HG02759 (cell line): ENCODE measurements at regions not wholly inside any gene's neighbourhood (a gene's known extent, or its start where the extent isn't known, plus 50 kb on each side); places are given as distances from the start of the nearest gene placed in this dataset.
A peak's percentile ranks its signal among the peaks of the same experiment; 100 is the strongest.
"Not testable (repeated sequence)": the region's sequence is repeated elsewhere in the genome, so short reads cannot be mapped to it uniquely, and the experiment has no call there.

Experiments used
- ATAC-seq: cut with Tn5 transposase; IDR thresholded peaks from one replicate; pipeline ENCODE4 v1.9.1; 2021; ENCODE audit warnings: mild to moderate bottlenecking, moderate library complexity; ENCODE audit not compliant: unreplicated experiment

GRCh38 chr3:191813245-191813644 is 352.3 kb downstream of the PYDC2 start:
- no peak for ATAC-seq

- ATAC-seq = no peak
These were observed 387.9 kb downstream of the PYDC2 start for GRCh38 chr3:191848818-191849217.

GRCh38 chr3:191859531-191859930 is 398.6 kb downstream of the PYDC2 start:
- no peak for ATAC-seq

GRCh38 chr3:191869738-191870415 is 408.9 kb downstream of the PYDC2 start:
- ATAC-seq = no peak

- ATAC-seq = no peak
These were observed 412.8 kb downstream of the PYDC2 start for GRCh38 chr3:191873736-191874135.

GRCh38 chr3:191882289-191882688 is 421.3 kb downstream of the PYDC2 start:
- ATAC-seq = no peak

GRCh38 chr3:191884132-191884531 is 423.2 kb downstream of the PYDC2 start:
- ATAC-seq = no peak

GRCh38 chr3:191889106-191889505 is 428.1 kb downstream of the PYDC2 start:
- no peak for ATAC-seq

GRCh38 chr3:191889756-191890155 is 428.8 kb downstream of the PYDC2 start:
- ATAC-seq = no peak

- no peak for ATAC-seq
These were observed 433.4 kb downstream of the PYDC2 start for GRCh38 chr3:191894406-191894805.

GRCh38 chr3:191901741-191902140 is 440.8 kb downstream of the PYDC2 start:
- ATAC-seq = no peak

GRCh38 chr3:191912616-191913204 is 451.7 kb downstream of the PYDC2 start:
- no peak for ATAC-seq

GRCh38 chr3:191915712-191916111 is 454.7 kb downstream of the PYDC2 start:
- ATAC-seq = no peak

- no peak for ATAC-seq
These were observed 458.6 kb downstream of the PYDC2 start for GRCh38 chr3:191919491-191920026.

GRCh38 chr3:191922570-191922969 is 461.6 kb downstream of the PYDC2 start:
- ATAC-seq = no peak

GRCh38 chr3:191927183-191927817 is 466.3 kb downstream of the PYDC2 start:
- ATAC-seq = not testable (repeated sequence)

- ATAC-seq = not testable (repeated sequence)
These were observed 467.0 kb downstream of the PYDC2 start for GRCh38 chr3:191927998-191928397.

- no peak for ATAC-seq
These were observed 483.9 kb downstream of the PYDC2 start for GRCh38 chr3:191944835-191945234.

- ATAC-seq = no peak
These were observed 491.2 kb downstream of the PYDC2 start for GRCh38 chr3:191952186-191952585.

- no peak for ATAC-seq
These were observed 491.6 kb downstream of the PYDC2 start for GRCh38 chr3:191952609-191953008.

GRCh38 chr3:191958980-191959671 is 498.2 kb downstream of the PYDC2 start:
- ATAC-seq = peak; percentile 66
